Ecto neural progenitor cell (in vitro differentiated cells): ENCODE measurements at regions not wholly inside any gene's neighbourhood (a gene's known extent, or its start where the extent isn't known, plus 50 kb on each side); places are given as distances from the start of the nearest gene placed in this dataset.
"Not testable (repeated sequence)": the region's sequence is repeated elsewhere in the genome, so short reads cannot be mapped to it uniquely, and the experiment has no call there.

Experiments
- DNase-seq: peaks from one replicate; pipeline ENCODE4 v3.0.0-alpha.2; 2018; ENCODE audit warnings: low spot score

DNA sequence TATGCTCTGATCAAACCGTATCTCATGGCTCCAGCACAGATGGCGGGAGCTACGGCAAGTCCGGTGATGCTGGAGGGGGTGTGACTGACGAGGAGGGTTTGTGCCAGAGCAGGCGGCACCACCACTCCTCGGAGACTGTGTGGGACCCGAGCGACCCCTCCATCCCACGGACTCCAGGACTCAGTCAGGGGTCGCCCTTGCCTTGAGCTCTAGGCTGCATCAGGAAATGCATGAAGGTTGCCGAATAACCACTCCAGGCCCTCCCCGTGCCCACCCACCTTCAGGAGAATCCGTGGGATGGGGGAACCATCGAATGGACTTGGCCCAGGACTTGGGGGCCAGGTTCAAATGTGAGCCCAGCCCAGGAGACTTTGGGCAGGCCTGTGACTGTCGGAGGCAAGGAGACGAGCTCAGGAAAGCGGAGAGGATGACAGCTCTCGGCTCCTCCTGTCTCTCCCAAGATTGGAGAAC, 60.2 kb upstream of the ZNF469 start:
- no peak for DNase-seq

DNA sequence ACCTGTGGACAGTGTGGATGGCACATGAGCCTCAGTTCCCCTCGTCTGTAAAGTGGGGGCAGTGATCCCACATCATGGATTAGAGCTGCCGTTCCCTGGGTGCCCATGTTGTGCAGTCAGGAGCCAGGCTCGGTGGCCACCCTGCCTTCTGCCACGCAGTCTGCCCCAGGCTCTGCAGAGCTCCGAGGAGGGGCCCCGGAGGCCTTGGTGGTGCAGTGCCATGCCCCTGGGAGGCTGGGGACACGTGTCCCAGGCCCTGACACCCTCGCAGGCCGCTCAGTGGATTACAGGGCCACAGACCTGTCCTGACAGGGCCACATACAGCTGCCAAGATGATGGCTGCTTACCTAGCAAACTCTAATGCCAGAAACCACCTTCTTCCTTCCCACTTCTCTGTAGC, 59.7 kb upstream of the ZNF469 start:
- DNase-seq = no peak

DNA sequence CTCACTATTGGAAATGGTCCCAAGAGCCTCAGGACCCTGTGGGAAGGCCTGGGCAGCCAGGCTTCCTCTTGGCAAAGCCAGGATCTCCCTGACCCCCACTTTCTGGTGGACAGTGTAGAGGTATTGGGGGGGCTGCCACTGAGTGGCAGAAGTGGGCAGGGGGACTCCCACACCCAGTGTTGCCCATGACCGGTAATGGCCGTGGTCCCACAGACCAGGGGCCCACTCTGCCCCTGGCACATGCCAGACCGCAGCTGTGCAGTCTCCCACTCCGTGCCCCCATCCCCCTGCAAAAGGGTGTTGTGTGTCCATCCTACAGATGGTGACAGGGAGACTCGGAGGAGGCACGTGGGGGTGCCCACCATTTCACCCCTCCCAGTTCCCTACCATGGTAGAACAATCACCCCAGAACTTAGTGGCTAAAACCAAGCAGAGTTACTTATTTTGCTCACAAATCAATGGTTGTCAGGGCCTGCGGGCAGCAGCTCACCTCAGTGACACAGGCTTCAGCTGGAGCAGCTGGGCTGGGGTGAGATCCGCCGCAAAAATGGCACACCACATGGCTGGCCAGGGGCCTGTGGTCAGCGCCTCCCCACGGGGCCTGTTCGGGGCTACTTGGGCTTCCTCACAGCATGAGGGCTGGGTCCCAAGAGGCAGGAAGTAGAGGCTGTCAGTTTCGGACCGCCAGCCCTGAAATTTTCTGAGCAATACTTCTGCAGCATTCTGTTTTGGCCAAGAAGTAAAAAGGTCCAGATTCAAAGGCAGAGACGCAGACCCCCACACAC, 59.0 kb upstream of the ZNF469 start:
- no peak for DNase-seq

DNA sequence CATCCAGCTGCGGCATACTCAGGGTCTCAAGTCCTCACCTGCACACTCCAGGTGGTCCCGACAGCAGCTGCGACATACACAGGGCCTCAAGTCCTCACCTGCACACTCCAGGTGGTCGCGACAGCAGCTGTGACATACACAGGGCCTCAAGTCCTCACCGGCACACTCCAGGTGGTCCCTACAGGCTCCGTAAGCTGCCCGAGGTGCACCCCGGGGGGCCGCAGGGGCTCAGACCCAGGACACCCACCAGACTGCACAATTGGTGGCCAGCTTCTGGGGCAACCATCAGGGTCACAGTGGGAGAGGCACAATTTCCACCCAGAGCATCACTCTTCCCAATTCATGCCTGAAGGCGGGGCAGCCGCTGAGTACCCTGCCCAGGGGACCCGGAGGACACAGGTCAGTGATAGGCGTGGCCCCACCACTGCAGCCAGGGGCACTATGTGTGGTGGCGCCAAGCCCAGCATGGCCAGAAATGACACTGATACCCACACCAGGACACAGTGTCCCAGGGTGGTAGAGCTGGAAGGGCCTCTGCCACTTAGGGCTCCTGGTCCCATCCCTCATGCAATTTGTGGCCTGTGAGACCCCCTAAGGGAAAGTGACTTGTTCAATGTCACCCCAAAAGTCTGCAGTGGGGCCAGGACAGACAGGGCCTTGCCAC, 57.5 kb upstream of the ZNF469 start:
- DNase-seq = no peak

GRCh38 chr16:88325976-88326375, 56.8 kb upstream of the ZNF469 start:
- DNase-seq = no peak

DNA sequence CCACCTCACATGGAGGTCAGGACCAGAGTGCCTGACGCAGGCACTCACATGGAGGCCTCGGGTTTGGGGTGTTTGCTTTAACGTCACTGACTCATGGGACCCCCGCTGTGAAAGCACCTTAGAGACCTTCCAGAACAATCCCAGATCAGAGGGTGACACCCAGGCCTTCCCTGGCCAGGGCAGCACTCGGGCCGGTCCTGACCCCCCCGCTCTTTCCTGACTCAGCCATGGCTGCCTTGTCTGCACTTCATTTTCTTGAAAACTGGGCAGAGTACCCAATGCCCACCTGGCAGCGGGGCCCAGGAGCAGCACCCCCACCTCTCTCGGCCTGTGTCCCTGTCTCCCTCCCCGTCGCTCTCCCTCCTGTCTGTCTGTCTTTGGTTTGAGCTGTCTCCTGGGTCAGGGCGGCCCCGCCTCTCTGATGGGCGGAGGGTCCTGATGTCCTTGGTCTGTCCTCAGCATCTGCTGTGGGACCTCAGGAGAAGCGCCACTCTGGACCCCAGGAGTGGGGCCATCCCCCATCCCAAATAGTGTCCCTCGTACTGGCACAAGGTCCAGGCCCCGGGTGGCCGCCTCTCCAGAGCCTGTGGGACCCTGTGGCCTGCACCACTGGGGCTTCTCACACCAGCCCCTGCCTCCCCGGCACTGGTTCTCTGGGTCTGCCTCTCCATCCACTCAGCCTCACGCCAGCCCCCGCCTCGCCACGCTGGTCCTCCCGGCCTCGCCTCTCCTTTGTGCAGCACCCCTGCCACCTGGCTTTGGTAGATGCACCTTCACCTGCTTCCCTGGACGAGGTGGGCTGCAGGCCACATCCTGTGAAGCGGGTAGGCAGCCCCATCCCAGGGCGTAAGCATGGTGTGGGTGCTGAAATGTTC, 55.9 kb upstream of the ZNF469 start:
- no peak for DNase-seq

DNA sequence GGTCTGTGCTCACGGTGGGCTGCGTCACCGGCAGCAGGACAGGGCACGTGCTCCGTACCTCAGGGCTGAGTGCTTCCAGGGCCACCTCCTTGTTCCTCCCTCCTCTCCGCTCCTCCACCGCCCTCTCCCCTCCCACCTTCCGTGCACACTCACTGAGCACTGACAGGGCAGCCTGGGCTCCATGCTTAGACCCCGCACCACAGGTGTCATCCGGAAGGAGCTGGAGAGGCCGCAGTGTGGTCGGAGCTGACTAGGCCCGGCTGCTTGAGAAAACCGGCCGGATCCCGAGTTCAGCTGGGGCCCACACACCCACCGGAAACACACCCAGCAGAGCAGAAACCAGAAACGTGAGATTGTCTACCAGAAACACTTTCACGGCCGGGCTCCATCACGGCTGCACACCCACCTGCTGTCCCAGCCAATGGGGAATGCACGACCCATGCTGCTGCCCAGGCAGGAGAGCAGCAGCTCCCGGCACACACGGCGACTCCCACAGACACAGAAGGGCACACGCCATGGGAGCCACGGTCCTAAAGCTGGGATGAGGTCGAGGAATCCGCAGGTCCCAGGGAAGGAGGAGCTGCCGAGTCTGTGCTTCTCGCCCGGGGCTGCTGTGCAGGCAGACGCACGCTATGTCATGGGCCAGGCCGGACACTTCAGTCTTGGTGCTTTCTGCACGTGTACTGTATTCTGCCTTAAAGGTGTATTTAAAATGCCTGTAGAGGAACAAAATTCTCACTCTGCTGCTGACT, 55.0 kb upstream of the ZNF469 start:
- DNase-seq = no peak

- no peak for DNase-seq
Measured at GRCh38 chr16:88328313-88328980, 54.3 kb upstream of the ZNF469 start.

DNA sequence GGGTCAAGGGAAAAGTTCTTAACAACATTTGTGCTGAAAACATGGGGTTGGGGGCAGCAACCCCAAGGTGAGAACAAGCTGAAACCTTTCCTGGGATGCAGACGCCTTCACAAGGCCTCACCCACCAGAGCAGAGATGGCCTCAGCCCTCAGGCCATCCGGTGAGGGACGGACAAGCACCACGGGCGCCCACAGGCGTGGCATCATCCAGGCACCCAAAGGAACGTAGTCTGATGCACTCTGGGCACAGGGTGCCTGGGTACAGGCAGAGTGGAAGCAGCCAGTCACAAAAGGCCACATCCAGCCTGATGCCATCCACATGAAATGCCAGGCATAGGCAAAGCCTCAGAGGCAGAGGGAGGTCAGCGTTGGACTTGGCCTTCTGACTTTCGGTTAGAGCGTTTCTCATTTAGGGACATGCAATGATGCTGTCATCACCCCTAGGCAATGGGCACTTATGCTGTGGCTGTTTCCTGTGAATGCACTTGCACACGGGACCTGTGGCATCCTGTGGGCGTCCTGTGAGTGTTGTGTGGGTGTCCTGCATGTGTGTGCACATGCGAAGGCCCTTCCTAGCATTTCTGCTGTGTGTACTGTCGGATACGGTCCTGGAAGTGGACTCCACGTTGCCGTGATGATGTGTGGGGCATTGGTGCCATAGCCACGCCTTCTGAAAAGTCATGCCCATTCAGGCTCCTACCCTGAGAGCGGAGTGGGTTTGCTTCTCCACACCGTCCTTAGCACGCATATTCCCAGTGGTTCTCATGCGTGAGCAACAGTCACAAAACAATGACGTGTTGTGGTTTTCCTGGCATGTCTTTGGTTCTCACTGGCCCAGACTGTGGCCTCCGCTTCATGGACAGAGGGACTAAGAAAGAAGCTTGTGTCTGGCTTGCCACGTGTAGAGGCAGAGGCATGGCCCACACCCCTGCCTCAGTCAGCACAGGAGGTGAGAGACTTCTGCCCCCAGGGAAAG, 52.7 kb upstream of the ZNF469 start:
- DNase-seq = no peak

DNA sequence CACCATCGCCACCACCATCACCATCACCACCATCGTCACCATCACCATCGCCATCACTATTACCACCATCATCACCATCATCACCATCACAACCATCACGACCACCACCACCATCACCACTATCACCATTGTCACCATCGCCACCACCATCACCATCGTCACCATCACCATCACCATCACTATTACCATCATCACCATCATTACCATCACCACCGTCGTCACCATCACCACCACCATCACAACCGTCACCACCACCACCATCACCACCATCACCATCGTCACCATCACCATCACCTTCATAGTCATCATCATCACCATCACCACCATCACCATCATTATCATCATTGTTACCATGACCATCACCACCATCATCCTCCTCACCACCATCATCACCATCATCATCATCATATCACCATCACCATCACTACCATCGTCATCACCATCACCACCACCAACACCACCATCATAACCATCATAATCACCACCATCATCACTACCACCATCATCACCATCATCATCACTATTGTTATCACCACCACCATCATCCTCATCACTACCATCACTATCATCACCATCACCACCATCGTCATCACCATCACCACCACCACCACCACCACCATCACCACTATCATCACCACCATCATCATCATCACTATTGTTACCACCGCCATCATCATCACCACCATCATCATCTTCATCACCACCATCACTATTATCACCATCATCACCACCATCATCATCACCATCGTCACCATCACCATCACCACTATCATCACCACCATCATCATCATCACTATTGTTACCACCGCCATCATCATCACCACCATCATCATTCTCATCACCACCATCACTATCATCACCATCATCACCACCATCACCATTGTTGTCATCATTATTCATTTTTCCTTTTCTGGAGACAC, 51.5 kb upstream of the ZNF469 start:
- DNase-seq = no peak

DNA sequence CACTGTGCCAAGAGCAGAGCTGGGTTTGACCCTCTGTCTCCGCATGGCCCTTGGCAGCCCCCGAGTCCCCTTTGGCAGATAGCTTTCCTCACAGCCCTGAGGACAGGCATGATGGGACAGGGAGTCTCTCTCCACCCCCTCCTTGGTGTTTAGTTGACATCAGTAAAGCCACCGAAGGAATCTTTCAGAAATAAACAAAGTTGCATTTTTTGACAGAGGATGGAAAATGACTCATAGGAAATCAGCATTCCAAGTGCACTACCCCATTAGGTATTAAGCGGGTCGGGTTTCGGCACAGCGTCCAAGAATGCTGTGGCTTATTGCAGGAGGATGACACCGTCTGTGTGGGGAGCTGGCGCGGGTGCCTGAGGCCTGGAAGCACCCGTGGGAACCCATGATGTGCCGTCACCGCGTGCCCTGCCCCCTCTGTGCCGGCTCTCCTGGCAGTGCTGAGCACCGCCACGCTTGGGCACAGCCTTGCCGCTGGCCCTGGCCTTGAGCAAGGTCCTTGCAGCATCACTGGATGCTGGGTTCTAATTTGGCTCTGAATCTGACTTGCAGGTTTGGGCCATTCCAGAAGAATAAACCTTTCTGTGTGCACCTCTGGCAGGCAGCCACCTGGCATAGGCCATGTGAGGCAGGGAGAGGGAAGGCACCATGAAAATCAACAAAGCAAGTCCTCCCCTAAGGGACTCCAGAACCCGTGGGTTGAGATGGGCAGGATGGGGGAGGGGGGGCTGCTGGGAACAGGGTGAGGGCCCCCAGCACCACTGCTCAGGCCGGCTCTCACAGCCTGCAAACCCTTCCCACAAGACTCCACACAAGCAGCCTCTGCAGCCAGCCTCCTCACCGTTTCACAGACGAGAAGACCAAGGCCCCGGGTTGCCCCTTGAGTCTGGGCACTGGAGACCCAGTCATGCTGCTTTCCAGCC, 50.5 kb upstream of the ZNF469 start:
- no peak for DNase-seq

DNA sequence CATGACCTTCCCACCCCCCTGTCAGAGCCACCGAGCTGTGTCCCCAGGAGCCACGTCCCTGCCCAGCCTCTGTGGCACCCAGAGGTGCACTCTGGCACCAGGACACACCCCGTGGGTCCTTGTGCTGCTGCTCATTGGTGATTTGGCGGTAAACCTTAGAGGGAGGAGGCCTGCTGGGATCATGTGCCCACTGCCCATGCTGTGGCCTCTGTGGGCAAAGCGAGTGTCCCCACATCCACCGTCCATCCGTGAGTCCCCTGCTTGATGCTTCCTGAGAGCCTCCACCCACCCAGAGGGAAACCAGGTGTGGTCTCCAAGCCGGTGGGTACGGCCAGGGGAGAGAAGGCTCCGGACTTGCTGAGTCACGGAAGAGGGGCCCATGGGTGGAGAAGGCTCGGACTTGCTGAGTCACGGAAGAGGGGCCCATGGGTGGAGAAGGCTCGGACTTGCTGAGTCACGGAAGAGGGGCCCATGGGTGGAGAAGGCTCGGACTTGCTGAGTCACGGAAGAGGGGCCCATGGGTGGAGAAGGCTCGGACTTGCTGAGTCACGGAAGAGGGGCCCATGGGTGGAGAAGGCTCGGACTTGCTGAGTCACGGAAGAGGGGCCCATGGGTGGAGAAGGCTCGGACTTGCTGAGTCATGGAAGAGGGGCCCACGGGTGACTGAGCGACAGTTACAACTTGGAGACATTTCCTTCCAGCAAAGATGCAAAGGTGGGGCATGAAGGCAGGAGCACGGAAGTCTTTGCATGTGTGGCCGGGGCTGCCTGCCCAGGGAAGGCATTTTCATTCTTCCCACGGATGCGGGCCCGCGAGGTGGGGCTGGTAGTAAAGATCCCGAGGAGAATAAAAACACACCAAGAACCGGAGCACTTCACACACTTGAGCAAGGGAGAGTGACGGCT, 49.6 kb upstream of the ZNF469 start:
- not testable (repeated sequence) for DNase-seq
